K562 (cell line): ENCODE measurements at regions not wholly inside any gene's neighbourhood (a gene's known extent, or its start where the extent isn't known, plus 50 kb on each side); places are given as distances from the start of the nearest gene placed in this dataset.
A peak's percentile ranks its signal among the peaks of the same experiment; 100 is the strongest.

Source experiments
- ATAC-seq: fragments of 200-7000 bp; cut with Tn5 transposase; 3 replicates; pipeline ENCODE4 v1.9.1; 2020; ENCODE audit warnings: moderate library complexity
- BruUV-seq: library from RNA; stranded (reverse); fragments of 400-500 nt; replicated peaks from 2 replicates; lab custom pipeline; 2021; lab: Mats Ljungman, UMichigan
- CTCF ChIA-PET: fragments of 300-600 bp; formaldehyde crosslinking; extraction: SDS; loops from one replicate; lab custom pipeline; 2021; ENCODE audit warnings: low intra/inter-chr PET ratio; lab: Yijun Ruan, JAX
- POLR2A ChIA-PET: fragments of 300-600, 350-650 bp; sonication (Branson Sonifier 250); formaldehyde crosslinking; extraction: SDS; loops from one replicate; lab custom pipeline; 2021; ENCODE audit warnings: antibody characterized with exemption, inconsistent platforms; lab: Yijun Ruan, JAX
- DNase-seq, 4 experiments: peaks; one replicate each; pipeline versions ENCODE4 v3.0.0 to v3.0.0-alpha.2; 2011 to 2018; ENCODE audit warnings: low spot score in 3 of 4, mixed read lengths in 3 of 4; ENCODE audit errors: extremely low read depth in 1 of 4
- FAIRE-seq: peaks from 2 replicates; lab custom pipeline; 2011; peaks lifted over from hg19 to GRCh38; lab: Jason Lieb, UNC
- H2AFZ ChIP-seq: 2 replicates; pipeline ENCODE4 v1.6.0; 2011; ENCODE audit warnings: low read depth, low read length, control low read depth, inconsistent platforms
- H3K27ac ChIP-seq: fragments of 200-600 bp; 3 replicates; pipeline ENCODE4 v1.8.0; 2011; ENCODE audit warnings: low read depth, mild to moderate bottlenecking, control low read depth, inconsistent platforms, low read length, moderate library complexity, mixed read lengths; ENCODE audit errors: extremely low read depth
- H3K27me3 ChIP-seq, 2 experiments: fragments of 300-600 bp in 1 of 2; 2 replicates in 1 of 2; 3 replicates in 1 of 2; pipeline versions ENCODE4 v1.6.0 to v1.8.0; 2011; ENCODE audit warnings: inconsistent platforms in 2 of 2, low read length in 2 of 2, mild to moderate bottlenecking in 1 of 2, mixed read lengths in 1 of 2, moderate library complexity in 1 of 2; ENCODE audit not compliant: control insufficient read depth in 2 of 2, insufficient read depth in 2 of 2
- H3K36me3 ChIP-seq: fragments of 300-600 bp; 3 replicates; pipeline ENCODE4 v1.8.0; 2011; ENCODE audit warnings: mild to moderate bottlenecking, low read length, inconsistent platforms; ENCODE audit not compliant: control insufficient read depth, insufficient read depth
- H3K4me1 ChIP-seq, 2 experiments: fragments of 200-600 bp in 1 of 2; replicated peaks in 1 of 2; 2 replicates in 1 of 2; 3 replicates in 1 of 2; pipeline versions ENCODE4 v1.5.1 to v1.8.0; 2011; ENCODE audit warnings: inconsistent platforms in 2 of 2, low read length in 2 of 2, mild to moderate bottlenecking in 1 of 2, mixed read lengths in 1 of 2, moderate library complexity in 1 of 2; ENCODE audit not compliant: control insufficient read depth in 2 of 2, insufficient read depth in 2 of 2
- H3K4me2 ChIP-seq: 2 replicates; pipeline ENCODE4 v1.6.1; 2011; ENCODE audit warnings: low read length, control low read depth, inconsistent platforms, mixed read lengths; ENCODE audit not compliant: insufficient read depth
- H3K4me3 ChIP-seq: fragments of 200-600 bp; sonication (generic), shearing (Covaris generic); 2 replicates; pipeline ENCODE4 v1.5.1; 2016; ENCODE audit warnings: control low read depth, inconsistent platforms
- H3K79me2 ChIP-seq: fragments of 200-600 bp; 3 replicates; pipeline ENCODE4 v1.8.0; 2011; ENCODE audit warnings: low read length, inconsistent platforms; ENCODE audit not compliant: control insufficient read depth, insufficient read depth
- H3K9ac ChIP-seq, 2 experiments: 2 replicates each; pipeline versions ENCODE4 v1.6.0 to v1.6.1; 2011; ENCODE audit warnings: low read depth in 2 of 2, low read length in 2 of 2, control low read depth in 1 of 2, inconsistent platforms in 1 of 2, mild to moderate bottlenecking in 1 of 2, mixed read lengths in 1 of 2; ENCODE audit not compliant: insufficient read depth in 1 of 2
- H3K9me1 ChIP-seq: one replicate; pipeline ENCODE4 v1.6.0; 2011; ENCODE audit warnings: inconsistent platforms, mild to moderate bottlenecking, low read length, moderate library complexity; ENCODE audit not compliant: control insufficient read depth, insufficient read depth
- H3K9me3 ChIP-seq: replicated peaks from 2 replicates; pipeline ENCODE4 v1.5.1; 2011; ENCODE audit warnings: low read depth, low read length, inconsistent platforms; ENCODE audit not compliant: control insufficient read depth, insufficient read depth
- H4K20me1 ChIP-seq: replicated peaks from 2 replicates; pipeline ENCODE4 v1.6.1; 2011; ENCODE audit warnings: low read length, inconsistent platforms, mixed read lengths; ENCODE audit not compliant: control insufficient read depth, insufficient read depth
- CREB3L1 ChIP-seq: fragments of 450-650 bp; IDR thresholded peaks from 2 replicates; pipeline ENCODE4 v1.6.1; 2014; ENCODE audit warnings: low read depth, mild to moderate bottlenecking, moderate library complexity, borderline replicate concordance
- CTCF ChIP-seq, 3 experiments: IDR thresholded peaks in 2 of 3; conservative IDR thresholded peaks in 1 of 3; 2 replicates each; pipeline ENCODE4 v1.5.1; 2011 to 2012; ENCODE audit warnings: low read length in 3 of 3, mild to moderate bottlenecking in 3 of 3, control low read depth in 2 of 3, improper control_type of control experiment in 1 of 3, inconsistent platforms in 1 of 3, low read depth in 1 of 3, mixed read lengths in 1 of 3, moderate library complexity in 1 of 3; ENCODE audit not compliant: insufficient read depth in 2 of 3
- IFI16 ChIP-seq: fragments of 250-450 bp; sonication (Bioruptor Pico); IDR thresholded peaks from 2 replicates; pipeline ENCODE4 v2.1.2; 2022; ENCODE audit warnings: mild to moderate bottlenecking, inconsistent platforms
- MCM5 ChIP-seq: fragments of 450-650 bp; IDR thresholded peaks from 2 replicates; pipeline ENCODE4 v1.6.1; 2016; ENCODE audit warnings: low read depth
- NR4A1 ChIP-seq, 2 experiments: fragments of 250-450 bp in 1 of 2; fragments of 450-650 bp in 1 of 2; sonication (Bioruptor Pico) in 1 of 2; IDR thresholded peaks; 2 replicates each; pipeline versions ENCODE4 v1.4.0 to v1.6.1; 2016 to 2020; ENCODE audit warnings: mild to moderate bottlenecking in 2 of 2, missing compliant biosample characterization in 1 of 2, missing genetic modification characterization in 1 of 2, moderate library complexity in 1 of 2
- POLR3A ChIP-seq: IDR thresholded peaks from 2 replicates; pipeline ENCODE4 v1.6.1; 2011; ENCODE audit warnings: borderline replicate concordance, mild to moderate bottlenecking, moderate library complexity; ENCODE audit not compliant: insufficient read length, insufficient read depth; ENCODE audit errors: extremely low read depth
- RB1 ChIP-seq: fragments of 450-650 bp; IDR thresholded peaks from 2 replicates; pipeline ENCODE4 v1.6.1; 2017; ENCODE audit warnings: low read depth, mild to moderate bottlenecking
- TCF7L2 ChIP-seq: fragments of 150-350 bp; IDR thresholded peaks from 2 replicates; pipeline ENCODE4 v1.6.1; 2016; ENCODE audit warnings: low read depth, mild to moderate bottlenecking, low read length, moderate library complexity
- WHSC1 ChIP-seq: IDR thresholded peaks from one replicate; pipeline ENCODE4 v1.6.1; 2012; ENCODE audit warnings: low read length, control low read depth, inconsistent platforms
- ZNF197 ChIP-seq: fragments of 200-800 bp; sonication (Bioruptor generic); IDR thresholded peaks from 2 replicates; pipeline ENCODE4 v1.6.1; 2016; ENCODE audit warnings: low read depth, missing genetic modification characterization, missing compliant biosample characterization
- ZNF609 ChIP-seq: sonication (generic); formaldehyde crosslinking; IDR thresholded peaks from 2 replicates; pipeline ENCODE4 v1.8.1; 2023; ENCODE audit warnings: missing genetic modification reagents, mild to moderate bottlenecking, borderline replicate concordance
- ZSCAN29 ChIP-seq: fragments of 450-650 bp; IDR thresholded peaks from 2 replicates; pipeline ENCODE4 v1.6.1; 2017
- WGBS: fragments of 100-300 bp; shearing (Covaris generic); methylation state at CpG from one replicate; pipeline ENCODE4 v1.1.6; 2016; ENCODE audit warnings: low coverage, mixed read lengths; ENCODE audit not compliant: insufficient coverage; ENCODE audit errors: missing lambda C conversion rate; 5-methylcytosine and 5-hydroxymethylcytosine counted together
- in situ Hi-C: fragments of 300-500 bp; cut with MboI; formaldehyde crosslinking; loops from 4 replicates; pipeline ENCODE4 v1.15.0; 2018; ENCODE audit warnings: inconsistent platforms, mixed read lengths
- intact Hi-C: fragments of 100-400 bp; cut with micrococcal nuclease; formaldehyde crosslinking; loops from 2 replicates; pipeline ENCODE4 v1.14.2; 2022

GRCh38 chr5:174925586-174925985 is 201.2 kb downstream of the MSX2 start (continued):
- TF ChIP-seq NR4A1 (CRISPR knock-in tag; IDR thresholded peaks at IDR 0.05): no peak
- TF ChIP-seq NR4A1 (tag; IDR thresholded peaks at IDR 0.05): no peak
- TF ChIP-seq WHSC1: no peak
- no peak for TF ChIP-seq POLR3A
- no peak for TF ChIP-seq IFI16 (CRISPR knock-in tag)

- Histone ChIP-seq H2AFZ (peak overlapping the region; percentile 67), H3K9me1 (no peaks in the 10 kb centered on the region), H3K27ac (no peak overlapping the region), H3K79me2 (no peaks in the 10 kb centered on the region), H4K20me1 (no peaks in the 10 kb centered on the region), H3K4me2 (peak overlapping the region; percentile 50; the same call in 1 of the 2 replicates), H3K4me1 (no peaks in the 10 kb centered on the region), H3K4me3 (no peak overlapping the region), H3K9me3 (no peaks in the 10 kb centered on the region), H3K9ac (no peak overlapping the region), H3K36me3 (no peaks in the 10 kb centered on the region), H3K27me3 (peaks cover 8 to 9% of the 10 kb centered on the region in 2 experiments; a peak in 3 of 5 replicates)
- POLR2A ChIA-PET: no interaction called here
- peak in 2 of 4 experiments; percentile 14 to 17 for DNase-seq
- ATAC-seq: peak; percentile 76
- 2% methylated on average over 20 of the region's 20 CpGs for WGBS
- BruUV-seq: no TSS peak
- CTCF ChIA-PET: no interaction called here
- FAIRE-seq: no peak
- intact Hi-C loops: no loop called here
- in situ Hi-C loops: no loop called here
- TF ChIP-seq ZNF609 (CRISPR knock-in tag): no peak
- peak in 1 of 3 experiments; percentile 14; a peak in 1 of 6 replicates for TF ChIP-seq CTCF (IDR thresholded peaks at IDR 0.05 in 2 of 3, conservative IDR thresholded peaks at IDR 0.05 in 1 of 3; ENCODE audit: insufficient read depth in 2 of 3, low read depth in 1 of 3, low read length in 3 of 3)
- no peak for TF ChIP-seq ZNF197
- TF ChIP-seq CREB3L1: no peak
- TF ChIP-seq RB1: no peak
- TF ChIP-seq MCM5: no peak
- no peak for TF ChIP-seq ZSCAN29
- no peak for TF ChIP-seq TCF7L2
Measured at GRCh38 chr5:174922955-174923354, 198.6 kb downstream of the MSX2 start.
